ENCODE measurements at regions not wholly inside any gene's neighbourhood (a gene's known extent, or its start where the extent isn't known, plus 50 kb on each side); places are given as distances from the start of the nearest gene placed in this dataset.

GRCh38 chr10:10223131-10223530 is 794.5 kb upstream of the CELF2 start:
- no peak for TF ChIP-seq CTCF (IDR thresholded peaks at IDR 0.05)
- no peak for TF ChIP-seq POLR2A (IDR thresholded peaks at IDR 0.05)
- TF ChIP-seq POLR2AphosphoS5 (IDR thresholded peaks at IDR 0.05; ENCODE audit: insufficient read depth in 1 of 2, low read depth in 1 of 2): no peak
